ENCODE measurements at regions not wholly inside any gene's neighbourhood (a gene's known extent, or its start where the extent isn't known, plus 50 kb on each side); places are given as distances from the start of the nearest gene placed in this dataset.
A peak's percentile ranks its signal among the peaks of the same experiment; 100 is the strongest.

- Mint-ChIP-seq H3K27ac (no peak overlapping the region), H3K4me3 (no peak overlapping the region), H3K27me3 (peaks cover 6 to 7% of the 10 kb centered on the region in 2 donors), H3K36me3 (no peaks in the 10 kb centered on the region), H3K4me1 (ENCODE audit: low read depth in 2 of 2) (no peaks in the 10 kb centered on the region), H3K9me3 (no peaks in the 10 kb centered on the region)
- ATAC-seq (no peak), DNase-seq (ENCODE audit: low spot score) (no peak)
Observed at GRCh38 chr13:31460061-31460460, 260.3 kb downstream of the B3GLCT start.

GRCh38 chr13:31461923-31462322 lies 262.1 kb downstream of the B3GLCT start:
- Mint-ChIP-seq H3K9me3 (no peaks in the 10 kb centered on the region), H3K4me3 (no peak overlapping the region), H3K27ac (no peak overlapping the region), H3K27me3 (peaks cover 0 to 13% of the 10 kb centered on the region in 2 donors), H3K4me1 (ENCODE audit: low read depth in 2 of 2) (no peaks in the 10 kb centered on the region), H3K36me3 (no peaks in the 10 kb centered on the region)
- ATAC-seq: no peak
- no peak for DNase-seq (ENCODE audit: low spot score)

- no peaks in the 10 kb centered on the region for H3K36me3 Mint-ChIP-seq
- DNase-seq (ENCODE audit: low spot score): no peak
- peaks cover 2% of the 10 kb centered on the region for H3K9me3 Mint-ChIP-seq
- no peaks in the 10 kb centered on the region for H3K4me1 Mint-ChIP-seq (ENCODE audit: low read depth in 2 of 2)
- H3K4me3 Mint-ChIP-seq: no peak overlapping the region
- no peak overlapping the region for H3K27ac Mint-ChIP-seq
- no peak for ATAC-seq
- H3K27me3 Mint-ChIP-seq: peaks cover 8 to 13% of the 10 kb centered on the region in 2 donors
Observed at GRCh38 chr13:31462766-31463165, 263.0 kb downstream of the B3GLCT start.

- H3K9me3 Mint-ChIP-seq: peaks cover 2% of the 10 kb centered on the region
- no peak overlapping the region for H3K4me3 Mint-ChIP-seq
- DNase-seq (ENCODE audit: low spot score) (no peak), ATAC-seq (no peak)
- no peaks in the 10 kb centered on the region for H3K4me1 Mint-ChIP-seq (ENCODE audit: low read depth in 2 of 2)
- H3K27me3 Mint-ChIP-seq: peaks cover 19 to 34% of the 10 kb centered on the region in 2 donors
- no peak overlapping the region for H3K27ac Mint-ChIP-seq
- no peaks in the 10 kb centered on the region for H3K36me3 Mint-ChIP-seq
Observed at GRCh38 chr13:31468114-31468902, 268.5 kb downstream of the B3GLCT start.

- peaks cover 19 to 34% of the 10 kb centered on the region in 2 donors for H3K27me3 Mint-ChIP-seq
- DNase-seq (ENCODE audit: low spot score): no peak
Observed at GRCh38 chr13:31469377-31469776, 269.6 kb downstream of the B3GLCT start.

GRCh38 chr13:31476266-31476665 lies 263.1 kb upstream of the RXFP2 start:
- peaks cover 10 to 26% of the 10 kb centered on the region in 2 donors for H3K27me3 Mint-ChIP-seq
- H3K9me3 Mint-ChIP-seq: no peaks in the 10 kb centered on the region
- H3K27ac Mint-ChIP-seq: no peak overlapping the region
- H3K4me1 Mint-ChIP-seq (ENCODE audit: low read depth in 2 of 2): no peaks in the 10 kb centered on the region
- DNase-seq (ENCODE audit: low spot score) (no peak), ATAC-seq (no peak)
- H3K36me3 Mint-ChIP-seq: no peaks in the 10 kb centered on the region
- H3K4me3 Mint-ChIP-seq: no peak overlapping the region

More at GRCh38 chr13:31469377-31469776, 269.6 kb downstream of the B3GLCT start:
- no peak for ATAC-seq
- peaks cover 2% of the 10 kb centered on the region for H3K9me3 Mint-ChIP-seq
- no peak overlapping the region for H3K4me3 Mint-ChIP-seq
- H3K4me1 Mint-ChIP-seq (ENCODE audit: low read depth in 2 of 2): no peaks in the 10 kb centered on the region
- H3K27ac Mint-ChIP-seq: no peak overlapping the region
- H3K36me3 Mint-ChIP-seq: no peaks in the 10 kb centered on the region

- Mint-ChIP-seq H3K36me3 (no peaks in the 10 kb centered on the region), H3K27ac (no peak overlapping the region), H3K4me1 (ENCODE audit: low read depth in 2 of 2) (no peaks in the 10 kb centered on the region), H3K27me3 (peaks cover 10 to 31% of the 10 kb centered on the region in 2 donors), H3K9me3 (no peaks in the 10 kb centered on the region), H3K4me3 (no peak overlapping the region)
- DNase-seq (ENCODE audit: low spot score): no peak
- no peak for ATAC-seq
Observed at GRCh38 chr13:31476753-31477152, 262.6 kb upstream of the RXFP2 start.

GRCh38 chr13:31477961-31478360 lies 261.4 kb upstream of the RXFP2 start:
- Mint-ChIP-seq H3K9me3 (no peaks in the 10 kb centered on the region), H3K36me3 (no peaks in the 10 kb centered on the region), H3K27me3 (peaks cover 6 to 25% of the 10 kb centered on the region in 2 donors), H3K4me3 (no peak overlapping the region), H3K27ac (no peak overlapping the region), H3K4me1 (ENCODE audit: low read depth in 2 of 2) (no peaks in the 10 kb centered on the region)
- no peak for DNase-seq (ENCODE audit: low spot score)
- ATAC-seq: no peak

GRCh38 chr13:31485183-31485582 lies 254.1 kb upstream of the RXFP2 start:
- H3K4me1 Mint-ChIP-seq (ENCODE audit: low read depth in 2 of 2): no peaks in the 10 kb centered on the region
- H3K9me3 Mint-ChIP-seq: no peaks in the 10 kb centered on the region
- DNase-seq (ENCODE audit: low spot score) (no peak), ATAC-seq (peak in 1 of 2 donors; percentile 72)
- no peaks in the 10 kb centered on the region for H3K36me3 Mint-ChIP-seq
- no peak overlapping the region for H3K4me3 Mint-ChIP-seq
- H3K27me3 Mint-ChIP-seq: peaks cover 4 to 27% of the 10 kb centered on the region in 2 donors
- H3K27ac Mint-ChIP-seq: no peak overlapping the region

GRCh38 chr13:31485651-31486051 lies 253.7 kb upstream of the RXFP2 start:
- H3K27me3 Mint-ChIP-seq: peaks cover 2 to 27% of the 10 kb centered on the region in 2 donors
- H3K36me3 Mint-ChIP-seq: no peaks in the 10 kb centered on the region
- no peak overlapping the region for H3K27ac Mint-ChIP-seq
- no peaks in the 10 kb centered on the region for H3K4me1 Mint-ChIP-seq (ENCODE audit: low read depth in 2 of 2)
- ATAC-seq (peak in 1 of 2 donors; percentile 53), DNase-seq (ENCODE audit: low spot score) (no peak)
- H3K4me3 Mint-ChIP-seq: no peak overlapping the region
- H3K9me3 Mint-ChIP-seq: no peaks in the 10 kb centered on the region

GRCh38 chr13:31495336-31495735 lies 244.0 kb upstream of the RXFP2 start:
- H3K27ac Mint-ChIP-seq: no peak overlapping the region

GRCh38 chr13:31499274-31499673 lies 240.1 kb upstream of the RXFP2 start:
- H3K4me1 Mint-ChIP-seq (ENCODE audit: low read depth in 2 of 2): no peaks in the 10 kb centered on the region
- no peak overlapping the region for H3K27ac Mint-ChIP-seq
- no peak for DNase-seq (ENCODE audit: low spot score)
- H3K9me3 Mint-ChIP-seq: peaks cover 16% of the 10 kb centered on the region
- no peak for ATAC-seq
- H3K4me3 Mint-ChIP-seq: no peak overlapping the region
- H3K36me3 Mint-ChIP-seq: peaks cover 15% of the 10 kb centered on the region
- H3K27me3 Mint-ChIP-seq: peaks cover 4 to 14% of the 10 kb centered on the region in 2 donors

More at GRCh38 chr13:31495336-31495735, 244.0 kb upstream of the RXFP2 start:
- ATAC-seq (no peak), DNase-seq (ENCODE audit: low spot score) (no peak)
- Mint-ChIP-seq H3K4me3 (no peak overlapping the region), H3K9me3 (peaks cover 16% of the 10 kb centered on the region), H3K36me3 (peaks cover 15% of the 10 kb centered on the region), H3K4me1 (ENCODE audit: low read depth in 2 of 2) (no peaks in the 10 kb centered on the region), H3K27me3 (peaks cover 4 to 14% of the 10 kb centered on the region in 2 donors)

- no peak for ATAC-seq
- Mint-ChIP-seq H3K27ac (no peak overlapping the region), H3K9me3 (peaks cover 7% of the 10 kb centered on the region), H3K27me3 (peaks cover 6 to 9% of the 10 kb centered on the region in 2 donors), H3K36me3 (peaks cover 10% of the 10 kb centered on the region), H3K4me1 (ENCODE audit: low read depth in 2 of 2) (no peaks in the 10 kb centered on the region), H3K4me3 (no peak overlapping the region)
- DNase-seq (ENCODE audit: low spot score): no peak
Observed at GRCh38 chr13:31503626-31504025, 235.7 kb upstream of the RXFP2 start.

GRCh38 chr13:31504918-31505317 lies 234.4 kb upstream of the RXFP2 start:
- no peak for ATAC-seq
- Mint-ChIP-seq H3K9me3 (no peaks in the 10 kb centered on the region), H3K36me3 (no peaks in the 10 kb centered on the region), H3K4me1 (ENCODE audit: low read depth in 2 of 2) (no peaks in the 10 kb centered on the region), H3K27ac (no peak overlapping the region), H3K27me3 (peaks cover 3 to 6% of the 10 kb centered on the region in 2 donors), H3K4me3 (no peak overlapping the region)
- no peak for DNase-seq (ENCODE audit: low spot score)
